HCT116 (cell line): ENCODE measurements at regions not wholly inside any gene's neighbourhood (a gene's known extent, or its start where the extent isn't known, plus 50 kb on each side); places are given as distances from the start of the nearest gene placed in this dataset.

Experiments used
- ATAC-seq: fragments of 200-7000 bp; cut with Tn5 transposase; 2 replicates; pipeline ENCODE4 v1.9.1; 2020; ENCODE audit warnings: mild to moderate bottlenecking, moderate library complexity
- BruUV-seq: library from RNA; stranded (reverse); fragments of 400-500 nt; replicated peaks from 2 replicates; lab custom pipeline; 2021; lab: Mats Ljungman, UMichigan
- CTCF ChIA-PET: fragments of 300-600 bp; sonication (Branson Sonifier 250); formaldehyde crosslinking; loops from one replicate; lab custom pipeline; 2021; ENCODE audit warnings: antibody characterized with exemption; lab: Charles Lee
- POLR2A ChIA-PET: fragments of 300-600, 350-600 bp; sonication (Branson Sonifier 250); formaldehyde crosslinking; loops from one replicate; lab custom pipeline; 2021; ENCODE audit warnings: antibody characterized with exemption; lab: Charles Lee
- RAD21 ChIA-PET, 2 experiments: fragments of 300-600 bp; sonication (Branson Sonifier 250); formaldehyde crosslinking; loops; one replicate each; lab custom pipeline; 2023; ENCODE audit warnings: low total read pairs in 2 of 2; ENCODE audit not compliant: uncharacterized antibody in 2 of 2, unreplicated experiment in 2 of 2, low non-redundant PET in 1 of 2; lab: Charles Lee
- DNase-seq: peaks from one replicate; pipeline ENCODE4 v3.0.0-alpha.2; 2010; ENCODE audit warnings: low read depth, low spot score
- H2AFZ ChIP-seq: fragments of 200-600 bp; shearing (Covaris generic), sonication (generic); 2 replicates; pipeline ENCODE4 v1.6.1; 2017; ENCODE audit warnings: low read depth, mixed run types, mixed read lengths, antibody characterized with exemption, low read length; ENCODE audit not compliant: poor library complexity, severe bottlenecking
- H3K27ac ChIP-seq: 2 replicates; pipeline ENCODE4 v1.5.1; 2012; ENCODE audit warnings: low read depth, low read length
- H3K27me3 ChIP-seq: fragments of 200-600 bp; sonication (generic); 2 replicates; pipeline ENCODE4 v1.6.1; 2016; ENCODE audit warnings: mixed run types, low read length, mixed read lengths; ENCODE audit not compliant: insufficient read depth
- H3K36me3 ChIP-seq, 2 experiments: fragments of 200-500 bp in 1 of 2; fragments of 200-600 bp in 1 of 2; sonication (Bioruptor generic) in 1 of 2; sonication (generic) in 1 of 2; 2 replicates each; pipeline versions ENCODE4 v1.5.1 to v1.6.1; 2014 to 2016; ENCODE audit warnings: low read length in 2 of 2, inconsistent platforms in 1 of 2, mixed read lengths in 1 of 2, mixed run types in 1 of 2; ENCODE audit not compliant: insufficient read depth in 2 of 2, control insufficient read depth in 1 of 2
- H3K4me1 ChIP-seq, 2 experiments: fragments of 200-600 bp in 1 of 2; sonication (generic) in 1 of 2; 2 replicates each; pipeline versions ENCODE4 v1.5.1 to v1.6.1; 2012 to 2017; ENCODE audit warnings: low read length in 2 of 2, inconsistent platforms in 1 of 2, mild to moderate bottlenecking in 1 of 2, mixed read lengths in 1 of 2, mixed run types in 1 of 2, moderate library complexity in 1 of 2; ENCODE audit not compliant: insufficient read depth in 2 of 2, control insufficient read depth in 1 of 2
- H3K4me2 ChIP-seq: fragments of 200-600 bp; sonication (generic); 2 replicates; pipeline ENCODE4 v1.6.1; 2017; ENCODE audit warnings: mixed run types, low read length, mixed read lengths
- H3K4me3 ChIP-seq, 2 experiments: fragments of 200-600 bp in 1 of 2; sonication (generic) in 1 of 2; replicated peaks in 1 of 2; 2 replicates each; pipeline ENCODE4 v1.5.1; 2011 to 2016; ENCODE audit warnings: low read length in 2 of 2, control low read depth in 1 of 2, low read depth in 1 of 2, mild to moderate bottlenecking in 1 of 2, mixed read lengths in 1 of 2, mixed run types in 1 of 2
- H3K79me2 ChIP-seq: fragments of 200-600 bp; sonication (generic); 2 replicates; pipeline ENCODE4 v1.6.1; 2017; ENCODE audit warnings: mild to moderate bottlenecking, mixed run types, low read length, moderate library complexity, mixed read lengths; ENCODE audit not compliant: insufficient read depth
- H3K9ac ChIP-seq: fragments of 200-600 bp; sonication (generic); 2 replicates; pipeline ENCODE4 v1.6.1; 2016; ENCODE audit warnings: low read length, mixed read lengths
- H3K9me2 ChIP-seq: fragments of 200-600 bp; sonication (generic), shearing (Covaris generic); 2 replicates; pipeline ENCODE4 v1.6.1; 2017; ENCODE audit warnings: mixed run types, mild to moderate bottlenecking, moderate library complexity; ENCODE audit not compliant: insufficient read depth
- H3K9me3 ChIP-seq, 2 experiments: fragments of 200-500 bp in 1 of 2; fragments of 200-600 bp in 1 of 2; sonication (Bioruptor generic) in 1 of 2; sonication (generic) in 1 of 2; 2 replicates each; pipeline ENCODE4 v1.6.1; 2014 to 2017; ENCODE audit warnings: low read length in 2 of 2, mixed read lengths in 2 of 2, inconsistent platforms in 1 of 2, low read depth in 1 of 2, mild to moderate bottlenecking in 1 of 2, mixed run types in 1 of 2, moderate library complexity in 1 of 2; ENCODE audit not compliant: control insufficient read depth in 1 of 2, insufficient read depth in 1 of 2
- H4K20me1 ChIP-seq: fragments of 200-600 bp; sonication (generic), shearing (Covaris generic); 2 replicates; pipeline ENCODE4 v1.6.1; 2017; ENCODE audit warnings: mixed run types, mild to moderate bottlenecking, moderate library complexity; ENCODE audit not compliant: insufficient read depth
- CEBPB ChIP-seq: IDR thresholded peaks from 2 replicates; pipeline ENCODE4 v1.6.1; 2012; ENCODE audit warnings: low read depth
- ELF1 ChIP-seq: IDR thresholded peaks from 2 replicates; pipeline ENCODE4 v1.6.1; 2012; ENCODE audit warnings: low read depth, borderline replicate concordance
- EZH2phosphoT487 ChIP-seq: fragments of 200-600 bp; IDR thresholded peaks from 2 replicates; pipeline ENCODE4 v1.6.1; 2018; ENCODE audit warnings: antibody characterized with exemption, borderline replicate concordance
- FOSL1 ChIP-seq: IDR thresholded peaks from 2 replicates; pipeline ENCODE4 v1.6.1; 2012; ENCODE audit warnings: low read depth
- POLR2A ChIP-seq: IDR thresholded peaks from 2 replicates; pipeline ENCODE4 v1.7.0; 2011; ENCODE audit warnings: borderline replicate concordance; ENCODE audit not compliant: insufficient read depth, insufficient read length; ENCODE audit errors: extremely low read depth
- POLR2AphosphoS5 ChIP-seq: IDR thresholded peaks from 2 replicates; pipeline ENCODE4 v1.6.1; 2011; ENCODE audit warnings: mild to moderate bottlenecking, low read depth, low read length, moderate library complexity
- RAD21 ChIP-seq: IDR thresholded peaks from 2 replicates; pipeline ENCODE4 v1.6.1; 2012; ENCODE audit warnings: low read depth, mild to moderate bottlenecking
- SIN3A ChIP-seq: IDR thresholded peaks from 2 replicates; pipeline ENCODE4 v1.6.1; 2012; ENCODE audit warnings: low read depth
- SP1 ChIP-seq: IDR thresholded peaks from 2 replicates; pipeline ENCODE4 v1.6.1; 2012; ENCODE audit warnings: low read depth
- SRF ChIP-seq: IDR thresholded peaks from 2 replicates; pipeline ENCODE4 v1.6.1; 2012; ENCODE audit warnings: low read depth
- TCF7L2 ChIP-seq: IDR thresholded peaks from 2 replicates; pipeline ENCODE4 v1.7.0; 2011; ENCODE audit warnings: borderline replicate concordance, inconsistent platforms; ENCODE audit not compliant: insufficient read depth, insufficient read length; ENCODE audit errors: extremely low read depth
- YY1 ChIP-seq: IDR thresholded peaks from 2 replicates; pipeline ENCODE4 v1.6.1; 2011; ENCODE audit warnings: low read length, low read depth, moderate library complexity, mild to moderate bottlenecking; ENCODE audit not compliant: insufficient replicate concordance; ENCODE audit errors: extremely low read depth
- ZFX ChIP-seq: fragments of 450-650 bp; IDR thresholded peaks from 2 replicates; pipeline ENCODE4 v1.6.1; 2017
- intact Hi-C: fragments of 100-400 bp; cut with micrococcal nuclease; formaldehyde crosslinking; loops from 2 replicates; pipeline ENCODE4 v1.10.0; 2022
- TF ChIP-seq, protein P1 (sequence below): IDR thresholded peaks from 2 replicates; pipeline ENCODE4 v1.6.1; 2012; ENCODE audit warnings: low read depth
- TF ChIP-seq, protein P2 (sequence below): IDR thresholded peaks from 2 replicates; pipeline ENCODE4 v1.6.1; 2012
- TF ChIP-seq, protein P3 (sequence below): IDR thresholded peaks from 2 replicates; pipeline ENCODE4 v1.6.1; 2012
- TF ChIP-seq, protein P4 (sequence below), 3 experiments: fragments of 200-600 bp in 1 of 3; sonication (generic) in 1 of 3; IDR thresholded peaks in 2 of 3; conservative IDR thresholded peaks in 1 of 3; 2 replicates each; pipeline ENCODE4 v1.5.1; 2012 to 2017; ENCODE audit warnings: low read depth in 2 of 3, low read length in 2 of 3, antibody characterized with exemption in 1 of 3, borderline replicate concordance in 1 of 3, control low read depth in 1 of 3, mild to moderate bottlenecking in 1 of 3, mixed read lengths in 1 of 3, mixed run types in 1 of 3, moderate library complexity in 1 of 3; ENCODE audit not compliant: insufficient read depth in 1 of 3

DNA sequence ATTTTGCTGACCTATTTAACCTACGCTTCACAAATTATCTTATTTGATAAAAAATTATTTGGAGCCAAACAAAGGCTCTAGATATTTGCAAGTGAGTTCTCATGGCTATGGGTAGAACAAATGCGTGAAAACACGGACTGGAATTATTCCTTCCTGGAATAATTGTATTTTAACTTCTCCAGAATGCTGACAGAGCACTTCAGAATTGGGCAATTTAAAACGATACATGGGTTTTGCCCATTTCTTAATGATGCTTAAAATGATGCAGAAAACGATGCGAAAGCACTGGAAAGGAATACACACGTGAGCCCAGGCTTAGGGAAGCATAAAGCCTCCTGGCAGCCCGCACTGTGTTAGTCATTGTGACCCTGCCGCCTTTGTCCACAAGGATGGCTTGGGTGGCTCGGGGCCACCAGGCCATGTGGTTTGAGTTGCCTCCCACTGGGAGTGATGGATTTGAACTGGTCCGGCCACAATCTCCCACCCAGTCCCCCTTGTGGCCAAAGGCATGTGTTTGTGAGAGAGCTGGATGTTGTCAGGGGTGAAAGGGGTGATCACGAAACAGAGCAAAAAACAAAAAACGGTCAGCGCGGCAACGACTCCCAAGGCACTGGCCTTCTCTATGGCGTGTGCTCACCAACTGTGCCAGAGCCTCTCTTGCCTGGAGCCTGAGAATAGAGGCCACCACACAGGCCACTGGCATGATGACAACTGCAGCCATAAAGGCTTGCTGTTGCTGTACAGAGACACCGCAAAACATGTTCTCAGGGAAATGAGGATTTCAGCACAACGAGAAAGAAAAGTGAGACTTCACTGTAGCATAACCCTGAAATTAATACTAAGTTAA is 234.2 kb upstream of the ADAMTS16 start (continued):
- TF ChIP-seq, protein P1, sequence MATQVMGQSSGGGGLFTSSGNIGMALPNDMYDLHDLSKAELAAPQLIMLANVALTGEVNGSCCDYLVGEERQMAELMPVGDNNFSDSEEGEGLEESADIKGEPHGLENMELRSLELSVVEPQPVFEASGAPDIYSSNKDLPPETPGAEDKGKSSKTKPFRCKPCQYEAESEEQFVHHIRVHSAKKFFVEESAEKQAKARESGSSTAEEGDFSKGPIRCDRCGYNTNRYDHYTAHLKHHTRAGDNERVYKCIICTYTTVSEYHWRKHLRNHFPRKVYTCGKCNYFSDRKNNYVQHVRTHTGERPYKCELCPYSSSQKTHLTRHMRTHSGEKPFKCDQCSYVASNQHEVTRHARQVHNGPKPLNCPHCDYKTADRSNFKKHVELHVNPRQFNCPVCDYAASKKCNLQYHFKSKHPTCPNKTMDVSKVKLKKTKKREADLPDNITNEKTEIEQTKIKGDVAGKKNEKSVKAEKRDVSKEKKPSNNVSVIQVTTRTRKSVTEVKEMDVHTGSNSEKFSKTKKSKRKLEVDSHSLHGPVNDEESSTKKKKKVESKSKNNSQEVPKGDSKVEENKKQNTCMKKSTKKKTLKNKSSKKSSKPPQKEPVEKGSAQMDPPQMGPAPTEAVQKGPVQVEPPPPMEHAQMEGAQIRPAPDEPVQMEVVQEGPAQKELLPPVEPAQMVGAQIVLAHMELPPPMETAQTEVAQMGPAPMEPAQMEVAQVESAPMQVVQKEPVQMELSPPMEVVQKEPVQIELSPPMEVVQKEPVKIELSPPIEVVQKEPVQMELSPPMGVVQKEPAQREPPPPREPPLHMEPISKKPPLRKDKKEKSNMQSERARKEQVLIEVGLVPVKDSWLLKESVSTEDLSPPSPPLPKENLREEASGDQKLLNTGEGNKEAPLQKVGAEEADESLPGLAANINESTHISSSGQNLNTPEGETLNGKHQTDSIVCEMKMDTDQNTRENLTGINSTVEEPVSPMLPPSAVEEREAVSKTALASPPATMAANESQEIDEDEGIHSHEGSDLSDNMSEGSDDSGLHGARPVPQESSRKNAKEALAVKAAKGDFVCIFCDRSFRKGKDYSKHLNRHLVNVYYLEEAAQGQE = no peak
- TF ChIP-seq TCF7L2 (no peak), CEBPB (no peak), POLR2AphosphoS5 (no peak), ZFX (no peak)

DNA sequence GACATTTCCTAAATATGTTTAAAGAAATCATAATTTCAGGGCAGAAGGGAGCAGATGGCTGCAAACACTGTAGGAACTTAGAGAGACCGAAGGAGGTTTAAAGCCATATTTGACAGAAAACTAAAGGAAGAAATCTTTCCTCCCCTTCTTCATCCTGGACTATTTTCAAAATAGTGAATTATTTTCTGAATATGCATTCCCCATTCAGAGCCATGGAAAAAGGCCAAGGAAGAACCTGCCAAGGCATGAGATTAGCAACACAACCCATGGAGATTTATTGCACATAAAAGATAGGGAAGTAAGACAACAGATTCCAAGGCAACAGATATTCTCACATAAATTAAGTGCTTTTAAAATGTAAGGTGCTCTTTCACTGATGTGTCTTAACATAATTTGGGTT is 233.3 kb upstream of the ADAMTS16 start:
- no peaks in the 10 kb centered on the region for H4K20me1 ChIP-seq
- no peak for ATAC-seq
- H3K4me1 ChIP-seq = no peaks in the 10 kb centered on the region
- POLR2A ChIA-PET = no interaction called here
- H3K27me3 ChIP-seq = 0 out of 2 replicates have a peak, but pooled peaks cover 2% of the 10 kb centered on the region
- H3K4me3 ChIP-seq = no peak overlapping the region
- TF ChIP-seq CEBPB (no peak), POLR2A (no peak), ELF1 (no peak), FOSL1 (no peak), RAD21 (no peak), ZFX (no peak), EZH2phosphoT487 (no peak), SRF (no peak), TCF7L2 (no peak), SP1 (no peak), SIN3A (no peak), YY1 (no peak)
- TF ChIP-seq, protein P2, sequence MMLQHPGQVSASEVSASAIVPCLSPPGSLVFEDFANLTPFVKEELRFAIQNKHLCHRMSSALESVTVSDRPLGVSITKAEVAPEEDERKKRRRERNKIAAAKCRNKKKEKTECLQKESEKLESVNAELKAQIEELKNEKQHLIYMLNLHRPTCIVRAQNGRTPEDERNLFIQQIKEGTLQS = no peak
- TF ChIP-seq, protein P3, sequence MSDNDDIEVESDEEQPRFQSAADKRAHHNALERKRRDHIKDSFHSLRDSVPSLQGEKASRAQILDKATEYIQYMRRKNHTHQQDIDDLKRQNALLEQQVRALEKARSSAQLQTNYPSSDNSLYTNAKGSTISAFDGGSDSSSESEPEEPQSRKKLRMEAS = no peak
- TF ChIP-seq, protein P4, sequence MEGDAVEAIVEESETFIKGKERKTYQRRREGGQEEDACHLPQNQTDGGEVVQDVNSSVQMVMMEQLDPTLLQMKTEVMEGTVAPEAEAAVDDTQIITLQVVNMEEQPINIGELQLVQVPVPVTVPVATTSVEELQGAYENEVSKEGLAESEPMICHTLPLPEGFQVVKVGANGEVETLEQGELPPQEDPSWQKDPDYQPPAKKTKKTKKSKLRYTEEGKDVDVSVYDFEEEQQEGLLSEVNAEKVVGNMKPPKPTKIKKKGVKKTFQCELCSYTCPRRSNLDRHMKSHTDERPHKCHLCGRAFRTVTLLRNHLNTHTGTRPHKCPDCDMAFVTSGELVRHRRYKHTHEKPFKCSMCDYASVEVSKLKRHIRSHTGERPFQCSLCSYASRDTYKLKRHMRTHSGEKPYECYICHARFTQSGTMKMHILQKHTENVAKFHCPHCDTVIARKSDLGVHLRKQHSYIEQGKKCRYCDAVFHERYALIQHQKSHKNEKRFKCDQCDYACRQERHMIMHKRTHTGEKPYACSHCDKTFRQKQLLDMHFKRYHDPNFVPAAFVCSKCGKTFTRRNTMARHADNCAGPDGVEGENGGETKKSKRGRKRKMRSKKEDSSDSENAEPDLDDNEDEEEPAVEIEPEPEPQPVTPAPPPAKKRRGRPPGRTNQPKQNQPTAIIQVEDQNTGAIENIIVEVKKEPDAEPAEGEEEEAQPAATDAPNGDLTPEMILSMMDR (IDR thresholded peaks at IDR 0.05 in 2 of 3, conservative IDR thresholded peaks at IDR 0.05 in 1 of 3; ENCODE audit: borderline replicate concordance in 1 of 3, insufficient read depth in 1 of 3, low read depth in 2 of 3, low read length in 2 of 3) = no peak
- H2AFZ ChIP-seq = no peak overlapping the region
- H3K4me2 ChIP-seq = no peak overlapping the region
- no peaks in the 10 kb centered on the region for H3K79me2 ChIP-seq
- H3K27ac ChIP-seq = no peak overlapping the region
- intact Hi-C loops = no loop called here
- RAD21 ChIA-PET = no interaction called here
- DNase-seq = no peak
- no TSS peak for BruUV-seq
- CTCF ChIA-PET = no interaction called here
- no peak overlapping the region for H3K9ac ChIP-seq
- H3K9me3 ChIP-seq = no peaks in the 10 kb centered on the region
- no peaks in the 10 kb centered on the region for H3K9me2 ChIP-seq
- no peaks in the 10 kb centered on the region for H3K36me3 ChIP-seq
